Activated naive CD4-positive, alpha-beta T cell (primary cell): ENCODE measurements at regions not wholly inside any gene's neighbourhood (a gene's known extent, or its start where the extent isn't known, plus 50 kb on each side); places are given as distances from the start of the nearest gene placed in this dataset.
"Not testable (repeated sequence)": the region's sequence is repeated elsewhere in the genome, so short reads cannot be mapped to it uniquely, and the experiment has no call there.

Experiments used
- DNase-seq, 4 experiments: peaks; one replicate each; lab custom pipeline; 2025; lab: John Stamatoyannopoulos, UW

DNA sequence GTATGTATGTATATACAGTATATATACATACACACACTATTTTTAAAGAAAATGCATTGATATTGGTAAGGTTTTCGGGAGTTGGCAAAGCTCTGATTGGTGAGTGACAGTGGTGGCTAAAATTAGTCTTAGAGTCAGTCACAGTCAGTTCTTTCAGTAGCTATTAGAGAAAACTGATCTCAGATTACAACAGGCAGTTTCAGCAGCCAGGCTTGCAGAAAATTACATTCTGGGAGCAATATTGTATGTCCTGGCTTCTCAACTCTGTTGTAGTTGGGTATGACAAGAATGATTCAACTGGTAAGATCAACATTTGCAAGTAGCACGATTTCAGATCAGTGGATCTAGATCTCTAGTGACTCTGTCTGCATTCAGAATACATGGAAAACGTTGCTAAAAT, 897.9 kb upstream of the AUTS2 start:
- no peak for DNase-seq

DNA sequence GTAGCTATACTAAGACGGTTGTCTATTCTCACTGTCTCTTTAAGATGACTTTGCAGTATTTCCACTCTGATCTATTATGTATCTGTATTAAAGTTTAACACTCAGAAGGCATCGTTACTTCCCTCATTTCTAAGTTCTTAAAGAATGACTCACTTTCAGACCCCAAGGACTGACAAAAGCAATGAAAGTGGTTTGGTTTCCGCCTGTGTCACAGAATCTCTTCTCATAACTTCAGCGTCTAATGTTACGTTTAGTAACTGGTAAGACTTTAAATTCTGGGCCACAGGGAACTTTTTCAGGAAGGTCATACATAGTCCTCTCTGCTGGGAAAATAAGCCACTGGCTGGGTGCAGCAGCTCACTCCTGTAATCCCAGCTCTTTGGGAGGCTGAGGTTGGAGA, 892.0 kb upstream of the AUTS2 start:
- no peak for DNase-seq

DNA sequence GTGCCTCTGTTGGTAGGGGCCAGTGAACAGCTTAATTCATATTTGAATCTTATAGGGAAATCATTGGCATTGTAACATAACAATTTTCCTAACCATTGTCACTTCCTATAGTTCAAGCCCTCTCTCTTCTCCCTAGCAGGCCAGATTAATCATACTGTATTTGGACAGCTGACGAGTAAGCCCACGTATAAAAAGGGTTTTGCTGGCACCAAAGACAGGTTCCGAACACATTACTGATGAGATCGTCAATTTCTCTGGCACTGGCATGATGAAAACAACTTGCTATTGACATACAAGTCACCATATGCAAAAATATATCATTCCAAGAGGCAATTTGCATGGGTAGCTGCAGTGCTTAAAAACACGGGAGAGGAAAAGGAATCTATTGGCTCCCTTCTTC, 891.1 kb upstream of the AUTS2 start:
- no peak for DNase-seq

DNA sequence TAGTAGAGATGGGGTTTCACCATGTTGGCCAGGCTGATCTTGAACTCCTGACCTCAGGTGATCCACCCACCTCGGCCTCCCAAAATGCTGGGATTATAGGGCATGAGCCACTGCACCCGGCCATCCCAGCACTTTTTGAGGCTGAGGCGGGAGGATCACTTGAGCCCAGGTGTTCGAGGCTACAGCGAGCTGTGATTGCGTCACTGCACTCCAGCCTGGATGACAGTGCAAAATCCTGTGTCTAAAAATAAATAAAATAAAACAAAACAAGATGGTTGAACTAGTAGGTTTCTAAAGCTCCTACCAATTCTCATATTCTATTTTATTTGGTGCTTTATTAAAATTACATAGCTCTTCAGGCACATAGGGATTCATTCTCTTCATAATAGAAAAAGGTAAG, 890.3 kb upstream of the AUTS2 start:
- no peak for DNase-seq

DNA sequence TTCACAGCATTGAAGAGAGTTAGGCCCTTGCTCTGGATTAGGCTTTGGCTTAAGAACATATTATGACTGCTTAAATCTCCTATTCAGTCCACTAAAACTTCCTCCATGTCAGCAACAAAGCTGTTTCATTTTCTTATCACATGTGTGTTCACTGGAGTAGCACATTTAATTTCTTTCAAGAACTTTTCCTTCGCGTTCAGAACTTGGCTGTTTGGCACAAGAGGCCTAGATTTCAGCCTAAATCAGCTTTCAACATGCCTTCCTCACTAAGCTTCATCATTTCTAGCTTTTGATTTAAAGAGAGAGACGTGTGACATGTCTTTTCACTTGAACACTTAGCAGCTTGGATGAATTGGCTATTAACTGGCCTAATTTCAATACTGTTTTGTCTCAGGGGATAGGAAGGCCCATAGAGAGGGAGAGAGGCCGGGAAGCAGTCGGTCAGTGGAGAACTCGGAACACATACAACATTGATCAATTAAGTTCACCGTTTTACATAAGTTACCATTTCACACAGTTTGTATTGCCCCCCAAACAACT, 885.2 kb upstream of the AUTS2 start:
- no peak for DNase-seq

DNA sequence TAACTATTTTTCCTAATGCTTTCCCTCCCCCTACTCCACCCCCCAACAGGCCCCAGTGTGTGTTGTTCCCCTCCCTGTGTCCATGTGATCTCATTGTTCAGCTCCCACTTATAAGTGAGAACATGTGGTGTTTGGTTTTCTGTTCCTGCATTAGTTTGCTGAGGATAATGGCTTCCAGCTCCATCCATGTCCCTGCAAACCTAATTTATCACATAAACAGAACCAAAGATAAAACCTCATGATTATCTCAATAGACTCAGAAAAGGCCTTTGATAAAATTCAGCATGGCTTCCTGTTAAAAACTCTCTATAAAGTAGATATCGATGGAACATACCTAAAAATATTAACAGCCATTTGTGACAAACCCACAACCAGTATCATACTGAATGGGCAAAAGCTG, 884.1 kb upstream of the AUTS2 start:
- not testable (repeated sequence) for DNase-seq

DNA sequence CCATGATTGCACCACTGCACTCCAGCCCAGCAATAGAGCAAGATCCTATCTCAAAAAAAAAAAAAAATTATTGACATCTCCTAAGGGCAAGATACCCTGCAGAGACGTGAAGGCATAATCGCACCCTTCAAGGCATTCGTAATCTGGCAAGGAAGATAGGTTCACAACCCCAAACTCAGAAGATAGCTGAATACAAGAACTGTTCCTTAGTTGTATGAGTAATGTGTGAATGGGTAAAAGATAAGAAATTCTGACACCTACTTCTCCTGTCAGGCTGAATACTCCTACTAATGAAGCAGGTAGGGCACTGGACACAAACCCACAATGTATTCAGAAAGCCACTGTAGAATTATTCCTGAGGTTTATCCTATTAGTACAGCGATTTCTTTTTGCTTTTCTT, 882.4 kb upstream of the AUTS2 start:
- DNase-seq = no peak

DNA sequence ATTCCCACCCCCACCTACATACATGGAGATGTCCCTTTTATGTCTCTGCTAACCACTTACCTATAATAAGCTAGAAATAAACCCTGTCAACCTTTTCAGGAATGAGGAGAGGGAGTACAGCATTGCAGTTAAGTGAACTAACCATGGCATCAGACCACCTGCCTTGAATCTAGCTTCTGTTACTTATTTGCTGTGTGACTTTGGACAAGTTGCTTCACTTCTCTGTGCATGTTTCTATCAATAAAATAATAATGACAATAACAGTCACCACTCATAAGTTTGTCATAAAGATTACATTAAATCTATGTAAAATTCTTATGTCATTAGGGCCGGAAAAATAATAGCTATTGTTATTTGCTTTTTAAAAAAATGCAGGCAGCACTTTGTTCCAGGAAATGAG, 881.1 kb upstream of the AUTS2 start:
- DNase-seq = no peak

DNA sequence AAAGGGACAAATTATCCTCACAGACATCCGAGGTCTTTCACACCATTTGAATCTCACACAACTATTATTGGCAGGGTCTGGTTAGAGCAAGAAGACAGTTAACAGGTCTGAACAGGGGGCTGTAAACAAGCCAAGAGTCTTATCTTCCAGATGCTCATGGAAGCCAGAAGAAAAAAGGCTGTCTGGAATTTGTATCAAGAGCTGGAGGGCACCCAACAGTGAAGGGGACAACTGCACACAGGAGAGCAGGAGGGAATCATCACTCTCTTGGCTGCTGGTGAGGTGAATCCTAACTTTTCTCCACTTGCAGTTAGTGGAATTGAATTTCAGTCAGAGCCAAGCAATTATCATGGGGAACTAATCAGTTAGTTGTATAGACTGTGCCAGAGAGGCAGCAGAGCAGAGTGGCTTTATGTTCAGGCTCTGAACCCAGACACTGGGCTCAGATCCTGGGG, 880.2 kb upstream of the AUTS2 start:
- DNase-seq = no peak

DNA sequence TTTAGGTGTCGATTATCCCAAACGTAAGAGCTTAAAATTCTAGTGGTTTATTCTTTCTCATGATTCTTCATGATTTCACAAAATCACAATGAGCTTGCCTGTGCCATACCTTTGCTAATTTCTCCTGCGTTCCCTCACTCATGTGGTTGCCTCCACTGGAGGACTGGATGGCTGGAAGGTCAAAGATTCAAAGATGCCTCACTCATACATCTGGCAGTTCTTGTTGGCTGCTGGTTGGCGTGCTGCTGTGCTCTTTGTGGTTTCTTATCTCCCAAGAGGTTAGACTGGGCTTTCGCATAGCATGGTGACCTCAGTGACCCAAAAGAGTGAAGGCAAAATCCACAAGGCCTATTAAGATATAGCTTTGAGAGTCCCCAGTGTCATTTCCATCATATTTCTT, 877.6 kb upstream of the AUTS2 start:
- no peak for DNase-seq

DNA sequence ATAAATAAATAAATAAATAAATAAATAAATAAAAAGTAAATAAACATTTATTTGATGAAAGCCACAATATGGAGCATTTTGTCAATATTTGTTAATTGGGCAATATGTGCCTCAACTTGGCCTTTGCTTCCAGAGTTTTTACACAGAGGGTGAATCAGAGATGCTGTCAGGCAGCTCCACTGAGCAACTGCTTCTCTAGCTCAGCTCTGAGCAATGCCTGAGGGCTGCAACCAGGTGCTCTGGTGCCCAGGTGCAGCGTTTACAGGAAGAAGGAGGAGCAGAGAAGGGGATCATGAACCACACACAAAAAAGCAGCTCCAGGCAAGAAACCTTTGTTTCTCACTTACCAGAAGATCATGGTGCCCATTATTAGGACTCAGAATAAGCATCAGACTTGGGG, 876.2 kb upstream of the AUTS2 start:
- DNase-seq = no peak

DNA sequence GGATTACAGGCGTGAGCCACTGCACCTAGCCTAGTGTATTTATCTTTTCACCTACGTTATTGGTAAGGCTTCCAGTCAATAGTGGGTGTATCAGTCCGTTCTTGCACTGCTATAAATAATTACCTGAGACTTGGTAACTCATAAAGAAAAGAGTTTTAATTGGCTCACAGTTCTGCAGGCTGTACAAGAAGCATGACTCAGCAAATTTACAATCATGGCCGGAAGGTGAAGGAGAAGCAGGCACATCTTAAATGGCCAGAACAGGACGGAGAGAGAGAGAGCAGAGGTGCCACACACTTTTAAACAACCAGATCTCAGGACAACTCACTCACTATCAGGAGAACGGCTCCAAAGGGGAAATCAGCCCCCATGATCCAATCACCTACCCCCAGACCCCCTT, 873.3 kb upstream of the AUTS2 start:
- DNase-seq = no peak

DNA sequence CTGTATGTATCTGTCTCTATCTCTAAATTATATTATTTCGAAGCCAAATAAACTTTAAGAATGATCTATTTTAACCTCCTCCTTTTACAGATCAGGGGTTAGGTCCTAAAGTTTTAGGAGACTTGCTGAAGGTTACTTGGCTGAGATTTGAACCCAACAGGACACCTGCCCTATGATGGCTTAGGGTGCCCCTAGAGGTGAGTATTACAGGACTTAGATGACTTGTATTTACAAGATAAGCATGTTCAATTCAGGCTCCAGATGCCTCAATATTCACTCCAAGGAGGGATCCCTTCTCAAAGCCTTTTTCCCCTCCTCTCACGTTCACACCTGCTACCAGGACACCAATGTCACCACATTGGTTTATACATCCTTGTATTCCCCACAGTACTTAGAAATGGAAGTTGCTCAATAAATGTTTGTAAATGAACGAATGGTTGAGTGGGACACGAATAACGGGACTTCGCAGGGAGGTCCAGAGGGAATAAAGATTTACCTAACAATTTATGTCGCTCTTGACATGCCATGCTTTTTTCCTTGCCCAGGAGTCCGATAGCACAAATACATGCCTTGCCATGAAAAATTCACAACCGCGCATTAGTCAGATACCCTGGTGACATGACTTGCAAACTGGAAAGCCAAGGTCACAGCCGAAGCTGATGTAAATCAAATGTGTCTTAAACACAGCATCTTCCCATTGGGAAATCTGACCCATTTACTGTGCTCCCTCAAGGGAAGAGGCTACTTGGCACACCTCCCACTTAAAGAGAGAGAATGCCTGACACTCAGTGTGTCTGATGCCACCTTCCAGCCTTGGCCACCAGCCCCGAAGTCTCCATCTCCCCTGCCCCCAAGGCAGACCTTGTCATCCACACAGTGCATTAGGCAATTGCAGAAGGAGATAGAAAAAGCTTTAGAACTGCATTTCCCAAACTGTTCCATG, 872.2 kb upstream of the AUTS2 start:
- DNase-seq = no peak

DNA sequence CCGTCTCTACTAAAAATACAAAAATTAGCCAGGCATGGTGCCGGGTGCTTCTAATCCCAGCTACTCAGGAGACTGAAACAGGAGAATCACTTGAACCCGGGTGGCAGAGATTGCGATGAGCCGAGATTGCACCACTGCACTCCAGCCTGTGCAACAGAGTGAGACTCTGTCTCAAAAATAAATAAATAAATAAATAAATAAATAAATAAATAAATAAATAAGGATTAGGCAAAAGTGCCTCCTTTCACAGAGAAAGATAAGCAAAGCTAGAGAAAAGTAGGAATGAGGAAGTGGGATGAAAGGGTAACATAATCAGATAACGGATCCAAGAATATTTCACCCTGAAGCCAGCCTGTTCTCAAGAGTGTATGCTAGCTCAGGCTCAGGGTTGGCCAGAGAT, 869.6 kb upstream of the AUTS2 start:
- not testable (repeated sequence) for DNase-seq

DNA sequence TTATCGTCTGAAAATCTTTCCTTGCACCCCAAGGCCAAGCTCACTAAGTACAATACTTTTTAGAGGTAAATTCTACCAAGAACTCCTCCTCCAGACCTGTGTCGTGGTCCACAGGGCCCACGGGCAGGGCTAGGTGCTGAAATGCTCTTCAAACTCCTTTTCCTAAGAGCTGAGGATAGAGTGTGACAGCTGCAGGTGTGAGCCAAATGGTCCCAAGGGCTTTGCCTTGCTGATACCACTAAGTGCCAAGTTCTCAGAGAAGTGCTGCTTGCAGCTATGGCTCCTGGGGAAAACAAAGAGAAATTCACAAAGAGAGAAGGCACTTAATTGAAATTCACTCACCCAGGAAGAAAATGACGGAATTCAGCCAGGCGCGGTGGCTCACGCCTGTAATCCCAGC, 868.9 kb upstream of the AUTS2 start:
- DNase-seq = no peak

DNA sequence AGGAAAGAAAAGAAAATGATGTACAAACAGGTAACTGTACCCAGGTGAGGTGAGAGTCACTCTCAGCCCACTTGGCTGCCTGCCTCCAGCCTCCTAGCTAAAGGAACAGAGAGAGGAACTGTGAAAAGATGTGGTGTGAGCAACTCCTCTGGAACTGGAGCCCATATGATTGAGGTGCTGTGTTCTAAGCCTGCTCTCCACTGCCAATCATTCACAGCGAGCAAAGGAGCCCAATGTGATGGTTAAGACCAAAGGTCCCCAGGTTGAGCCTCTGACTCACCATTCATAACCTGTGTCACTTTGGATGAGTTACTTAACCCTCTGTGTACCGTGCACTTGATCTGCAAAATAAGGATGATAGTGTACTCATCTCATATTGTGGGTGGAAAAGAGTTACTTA, 868.1 kb upstream of the AUTS2 start:
- DNase-seq = no peak

DNA sequence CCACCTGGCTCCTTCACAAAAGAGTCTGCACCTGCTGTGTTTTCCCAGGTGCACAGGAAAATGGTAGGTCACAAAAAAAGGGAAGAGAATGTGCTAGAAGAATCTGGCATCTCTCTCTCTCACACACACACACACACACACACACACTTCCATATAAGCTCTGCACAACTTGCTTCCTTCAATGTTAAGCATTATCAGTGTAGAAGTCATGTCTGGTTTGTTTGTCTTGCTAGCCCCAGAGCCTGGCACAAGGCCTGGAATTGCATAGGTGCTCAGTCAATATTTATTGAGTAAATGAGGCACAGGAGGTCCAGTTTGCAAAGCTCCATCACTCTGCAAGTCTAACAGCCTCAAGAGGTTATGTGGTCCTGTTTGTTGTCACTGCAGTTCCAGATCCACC, 867.3 kb upstream of the AUTS2 start:
- no peak for DNase-seq

DNA sequence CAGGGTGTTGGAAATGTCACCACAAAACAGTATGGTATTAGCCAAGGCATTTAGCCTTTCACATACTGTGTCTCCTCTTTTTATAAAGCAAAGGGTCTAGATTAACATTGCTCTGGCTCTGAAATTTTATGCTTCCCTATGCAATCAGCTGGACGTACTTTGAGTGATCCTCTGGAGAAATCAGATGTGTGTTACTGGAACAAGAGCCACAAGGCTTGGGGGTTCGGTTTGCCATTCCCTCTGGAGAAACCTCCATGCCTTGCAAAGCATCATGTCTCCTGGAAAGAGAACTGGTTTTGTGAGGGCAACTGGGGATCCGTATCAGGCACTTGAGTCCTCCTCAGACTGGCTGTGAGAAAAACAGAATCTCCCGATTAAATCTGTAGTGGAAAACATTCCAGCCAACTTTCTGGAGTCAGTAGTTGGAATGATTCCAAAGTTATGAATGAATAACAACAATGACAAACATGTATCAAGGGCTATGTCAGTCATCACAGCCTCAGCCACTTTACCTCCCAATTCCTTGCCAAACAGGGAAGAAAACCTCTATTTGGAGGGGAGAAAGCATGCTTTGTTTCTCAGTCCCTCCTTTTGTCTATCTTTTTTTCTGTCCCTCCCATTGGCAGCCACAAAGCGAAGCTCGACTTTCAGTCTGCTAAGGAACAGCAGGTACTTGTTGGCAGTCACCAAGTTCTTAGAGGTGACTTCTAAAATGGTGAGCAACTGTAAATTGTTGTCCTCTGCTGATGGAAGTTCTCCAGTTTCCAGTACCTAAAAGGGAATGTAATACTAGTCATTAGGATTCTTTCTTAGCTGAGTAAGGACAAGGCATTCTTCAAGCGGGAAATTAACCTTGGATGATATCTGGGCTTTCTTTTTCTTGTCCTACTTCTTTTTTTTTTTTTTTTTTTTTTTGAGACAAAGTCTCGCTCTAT, 864.8 kb upstream of the AUTS2 start:
- no peak for DNase-seq

DNA sequence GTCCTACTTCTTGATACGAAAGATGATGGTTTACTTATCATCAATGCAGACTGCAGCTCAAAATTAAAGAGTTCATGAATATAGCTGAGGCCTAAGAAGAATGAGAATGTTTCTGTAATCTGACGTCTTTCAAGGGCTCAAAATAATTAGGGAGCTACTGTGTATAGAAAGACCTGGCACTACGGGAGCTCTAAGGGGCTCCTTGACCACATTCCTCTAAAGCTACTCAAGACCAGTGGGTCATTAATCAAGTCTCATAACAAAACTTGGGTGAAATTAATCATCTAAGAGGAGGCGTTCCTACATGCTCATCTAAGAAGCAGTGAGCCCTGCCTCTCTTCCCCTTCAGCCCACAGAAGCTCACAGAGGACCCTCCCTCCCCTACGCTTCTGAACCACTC, 863.8 kb upstream of the AUTS2 start:
- DNase-seq = no peak

DNA sequence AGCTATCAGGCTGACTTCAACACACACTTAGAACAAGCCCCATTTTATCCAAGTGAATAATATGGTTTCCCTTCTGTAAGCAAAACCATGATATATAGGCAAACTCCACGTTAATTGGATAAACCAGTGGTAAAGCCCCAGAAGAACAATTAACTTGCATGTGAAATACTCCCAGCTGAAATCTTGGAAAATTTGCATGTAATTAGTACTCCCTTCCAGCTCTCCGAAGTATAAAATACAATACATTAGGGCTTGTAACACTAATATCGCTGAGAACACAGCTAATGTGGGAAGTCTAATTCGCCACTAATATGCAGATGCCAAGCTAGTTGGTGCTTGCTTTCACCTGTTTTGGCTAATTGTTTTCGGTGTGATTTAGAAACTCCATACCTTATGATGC, 859.0 kb upstream of the AUTS2 start:
- no peak for DNase-seq

DNA sequence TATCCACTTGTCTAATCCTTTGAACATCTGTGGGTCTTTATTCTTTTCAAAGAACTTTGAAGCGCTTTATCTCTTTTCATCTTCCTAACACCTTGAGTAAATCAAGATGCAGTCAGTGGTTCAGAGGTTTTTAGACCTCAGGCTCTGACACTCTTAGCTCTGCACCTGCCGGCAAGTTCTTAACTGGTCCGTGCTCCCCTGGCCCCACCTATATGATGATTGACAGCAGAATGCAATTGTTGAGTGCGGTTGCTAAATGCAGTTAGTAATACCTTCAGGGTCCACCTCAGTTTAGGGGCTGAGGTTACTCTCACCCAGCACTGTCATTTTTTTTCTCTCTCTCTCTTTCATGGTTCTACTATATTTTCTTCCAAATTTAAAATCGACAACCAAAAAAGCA, 854.2 kb upstream of the AUTS2 start:
- no peak for DNase-seq
